HCT116 (cell line): ENCODE measurements at regions not wholly inside any gene's neighbourhood (a gene's known extent, or its start where the extent isn't known, plus 50 kb on each side); places are given as distances from the start of the nearest gene placed in this dataset.

Source experiments
- ATAC-seq: fragments of 200-7000 bp; cut with Tn5 transposase; 2 replicates; pipeline ENCODE4 v1.9.1; 2020; ENCODE audit warnings: mild to moderate bottlenecking, moderate library complexity
- BruUV-seq: library from RNA; stranded (reverse); fragments of 400-500 nt; replicated peaks from 2 replicates; lab custom pipeline; 2021; lab: Mats Ljungman, UMichigan
- CTCF ChIA-PET: fragments of 300-600 bp; sonication (Branson Sonifier 250); formaldehyde crosslinking; loops from one replicate; lab custom pipeline; 2021; ENCODE audit warnings: antibody characterized with exemption; lab: Charles Lee
- POLR2A ChIA-PET: fragments of 300-600, 350-600 bp; sonication (Branson Sonifier 250); formaldehyde crosslinking; loops from one replicate; lab custom pipeline; 2021; ENCODE audit warnings: antibody characterized with exemption; lab: Charles Lee
- RAD21 ChIA-PET, 2 experiments: fragments of 300-600 bp; sonication (Branson Sonifier 250); formaldehyde crosslinking; loops; one replicate each; lab custom pipeline; 2023; ENCODE audit warnings: low total read pairs in 2 of 2; ENCODE audit not compliant: uncharacterized antibody in 2 of 2, unreplicated experiment in 2 of 2, low non-redundant PET in 1 of 2; lab: Charles Lee
- DNase-seq: peaks from one replicate; pipeline ENCODE4 v3.0.0-alpha.2; 2010; ENCODE audit warnings: low read depth, low spot score
- H2AFZ ChIP-seq: fragments of 200-600 bp; shearing (Covaris generic), sonication (generic); 2 replicates; pipeline ENCODE4 v1.6.1; 2017; ENCODE audit warnings: low read depth, mixed run types, mixed read lengths, antibody characterized with exemption, low read length; ENCODE audit not compliant: poor library complexity, severe bottlenecking
- H3K27ac ChIP-seq: 2 replicates; pipeline ENCODE4 v1.5.1; 2012; ENCODE audit warnings: low read depth, low read length
- H3K27me3 ChIP-seq: fragments of 200-600 bp; sonication (generic); 2 replicates; pipeline ENCODE4 v1.6.1; 2016; ENCODE audit warnings: mixed run types, low read length, mixed read lengths; ENCODE audit not compliant: insufficient read depth
- H3K36me3 ChIP-seq, 2 experiments: fragments of 200-500 bp in 1 of 2; fragments of 200-600 bp in 1 of 2; sonication (Bioruptor generic) in 1 of 2; sonication (generic) in 1 of 2; 2 replicates each; pipeline versions ENCODE4 v1.5.1 to v1.6.1; 2014 to 2016; ENCODE audit warnings: low read length in 2 of 2, inconsistent platforms in 1 of 2, mixed read lengths in 1 of 2, mixed run types in 1 of 2; ENCODE audit not compliant: insufficient read depth in 2 of 2, control insufficient read depth in 1 of 2
- H3K4me1 ChIP-seq, 2 experiments: fragments of 200-600 bp in 1 of 2; sonication (generic) in 1 of 2; 2 replicates each; pipeline versions ENCODE4 v1.5.1 to v1.6.1; 2012 to 2017; ENCODE audit warnings: low read length in 2 of 2, inconsistent platforms in 1 of 2, mild to moderate bottlenecking in 1 of 2, mixed read lengths in 1 of 2, mixed run types in 1 of 2, moderate library complexity in 1 of 2; ENCODE audit not compliant: insufficient read depth in 2 of 2, control insufficient read depth in 1 of 2
- H3K4me2 ChIP-seq: fragments of 200-600 bp; sonication (generic); 2 replicates; pipeline ENCODE4 v1.6.1; 2017; ENCODE audit warnings: mixed run types, low read length, mixed read lengths
- H3K4me3 ChIP-seq, 2 experiments: fragments of 200-600 bp in 1 of 2; sonication (generic) in 1 of 2; replicated peaks in 1 of 2; 2 replicates each; pipeline ENCODE4 v1.5.1; 2011 to 2016; ENCODE audit warnings: low read length in 2 of 2, control low read depth in 1 of 2, low read depth in 1 of 2, mild to moderate bottlenecking in 1 of 2, mixed read lengths in 1 of 2, mixed run types in 1 of 2
- H3K79me2 ChIP-seq: fragments of 200-600 bp; sonication (generic); 2 replicates; pipeline ENCODE4 v1.6.1; 2017; ENCODE audit warnings: mild to moderate bottlenecking, mixed run types, low read length, moderate library complexity, mixed read lengths; ENCODE audit not compliant: insufficient read depth
- H3K9ac ChIP-seq: fragments of 200-600 bp; sonication (generic); 2 replicates; pipeline ENCODE4 v1.6.1; 2016; ENCODE audit warnings: low read length, mixed read lengths
- H3K9me2 ChIP-seq: fragments of 200-600 bp; sonication (generic), shearing (Covaris generic); 2 replicates; pipeline ENCODE4 v1.6.1; 2017; ENCODE audit warnings: mixed run types, mild to moderate bottlenecking, moderate library complexity; ENCODE audit not compliant: insufficient read depth
- H3K9me3 ChIP-seq, 2 experiments: fragments of 200-500 bp in 1 of 2; fragments of 200-600 bp in 1 of 2; sonication (Bioruptor generic) in 1 of 2; sonication (generic) in 1 of 2; 2 replicates each; pipeline ENCODE4 v1.6.1; 2014 to 2017; ENCODE audit warnings: low read length in 2 of 2, mixed read lengths in 2 of 2, inconsistent platforms in 1 of 2, low read depth in 1 of 2, mild to moderate bottlenecking in 1 of 2, mixed run types in 1 of 2, moderate library complexity in 1 of 2; ENCODE audit not compliant: control insufficient read depth in 1 of 2, insufficient read depth in 1 of 2
- H4K20me1 ChIP-seq: fragments of 200-600 bp; sonication (generic), shearing (Covaris generic); 2 replicates; pipeline ENCODE4 v1.6.1; 2017; ENCODE audit warnings: mixed run types, mild to moderate bottlenecking, moderate library complexity; ENCODE audit not compliant: insufficient read depth
- CBX3 ChIP-seq: IDR thresholded peaks from 2 replicates; pipeline ENCODE4 v1.6.1; 2012; ENCODE audit warnings: low read depth
- CEBPB ChIP-seq: IDR thresholded peaks from 2 replicates; pipeline ENCODE4 v1.6.1; 2012; ENCODE audit warnings: low read depth
- EGR1 ChIP-seq: IDR thresholded peaks from 2 replicates; pipeline ENCODE4 v1.6.1; 2012; ENCODE audit warnings: low read depth
- ELF1 ChIP-seq: IDR thresholded peaks from 2 replicates; pipeline ENCODE4 v1.6.1; 2012; ENCODE audit warnings: low read depth, borderline replicate concordance
- EZH2phosphoT487 ChIP-seq: fragments of 200-600 bp; IDR thresholded peaks from 2 replicates; pipeline ENCODE4 v1.6.1; 2018; ENCODE audit warnings: antibody characterized with exemption, borderline replicate concordance
- FOSL1 ChIP-seq: IDR thresholded peaks from 2 replicates; pipeline ENCODE4 v1.6.1; 2012; ENCODE audit warnings: low read depth
- JUND ChIP-seq: IDR thresholded peaks from 2 replicates; pipeline ENCODE4 v1.6.1; 2012
- POLR2A ChIP-seq: IDR thresholded peaks from 2 replicates; pipeline ENCODE4 v1.7.0; 2011; ENCODE audit warnings: borderline replicate concordance; ENCODE audit not compliant: insufficient read depth, insufficient read length; ENCODE audit errors: extremely low read depth
- POLR2AphosphoS5 ChIP-seq: IDR thresholded peaks from 2 replicates; pipeline ENCODE4 v1.6.1; 2011; ENCODE audit warnings: mild to moderate bottlenecking, low read depth, low read length, moderate library complexity
- RAD21 ChIP-seq: IDR thresholded peaks from 2 replicates; pipeline ENCODE4 v1.6.1; 2012; ENCODE audit warnings: low read depth, mild to moderate bottlenecking
- REST ChIP-seq: IDR thresholded peaks from 2 replicates; pipeline ENCODE4 v1.6.1; 2012; ENCODE audit warnings: low read depth
- SP1 ChIP-seq: IDR thresholded peaks from 2 replicates; pipeline ENCODE4 v1.6.1; 2012; ENCODE audit warnings: low read depth
- SRF ChIP-seq: IDR thresholded peaks from 2 replicates; pipeline ENCODE4 v1.6.1; 2012; ENCODE audit warnings: low read depth
- ZBTB33 ChIP-seq: IDR thresholded peaks from 2 replicates; pipeline ENCODE4 v1.6.1; 2011; ENCODE audit warnings: mild to moderate bottlenecking, low read length, moderate library complexity; ENCODE audit not compliant: insufficient replicate concordance; ENCODE audit errors: extremely low read depth
- ZFX ChIP-seq: fragments of 450-650 bp; IDR thresholded peaks from 2 replicates; pipeline ENCODE4 v1.6.1; 2017
- ZNF274 ChIP-seq: fragments of 200-500 bp; sonication (Bioruptor generic); IDR thresholded peaks from 2 replicates; pipeline ENCODE4 v1.6.1; 2014; ENCODE audit warnings: mild to moderate bottlenecking, low read depth, low read length, inconsistent platforms
- intact Hi-C: fragments of 100-400 bp; cut with micrococcal nuclease; formaldehyde crosslinking; loops from 2 replicates; pipeline ENCODE4 v1.10.0; 2022
- TF ChIP-seq, protein P1 (sequence below), 3 experiments: fragments of 200-600 bp in 1 of 3; sonication (generic) in 1 of 3; IDR thresholded peaks in 2 of 3; conservative IDR thresholded peaks in 1 of 3; 2 replicates each; pipeline ENCODE4 v1.5.1; 2012 to 2017; ENCODE audit warnings: low read depth in 2 of 3, low read length in 2 of 3, antibody characterized with exemption in 1 of 3, borderline replicate concordance in 1 of 3, control low read depth in 1 of 3, mild to moderate bottlenecking in 1 of 3, mixed read lengths in 1 of 3, mixed run types in 1 of 3, moderate library complexity in 1 of 3; ENCODE audit not compliant: insufficient read depth in 1 of 3
- TF ChIP-seq, protein P2 (sequence below): IDR thresholded peaks from 2 replicates; pipeline ENCODE4 v1.6.1; 2012

DNA sequence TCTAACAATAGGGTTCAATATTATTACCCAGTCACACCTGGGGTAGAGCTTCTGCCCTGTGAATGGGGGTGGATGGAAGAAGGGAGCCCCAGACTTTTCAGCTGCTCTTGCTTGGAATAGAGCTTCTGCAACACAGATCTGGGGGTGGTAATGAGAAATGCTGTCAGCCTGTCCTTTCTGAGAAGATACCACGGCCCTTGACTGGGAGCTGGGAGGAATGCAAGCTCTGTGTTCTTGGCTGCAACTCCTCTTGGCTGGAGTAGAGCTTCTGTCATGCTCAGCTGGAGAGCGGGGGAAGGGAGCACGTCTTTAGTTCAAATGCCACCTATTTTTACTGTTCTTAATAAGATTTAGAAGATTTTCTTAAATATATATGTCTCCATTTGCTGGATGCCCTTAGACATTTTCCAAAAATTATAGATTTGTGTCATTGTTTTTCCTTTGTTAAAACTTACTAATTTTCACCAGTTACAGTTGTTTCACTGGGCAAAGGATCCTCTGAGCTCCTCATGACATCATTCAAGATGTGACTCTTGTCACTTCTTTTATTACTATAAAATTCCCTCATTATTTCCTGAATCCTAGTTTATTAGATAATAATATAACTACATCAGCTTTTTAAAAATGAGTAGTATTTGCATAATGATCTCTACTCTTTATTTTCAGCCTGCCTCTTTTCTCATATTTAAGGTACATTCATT, 180.0 kb upstream of the TGFBR2 start:
- ChIA-PET RAD21 (no interaction called here), POLR2A (no interaction called here), CTCF (no interaction called here)
- Histone ChIP-seq H3K79me2 (no peaks in the 10 kb centered on the region), H3K4me3 (no peak overlapping the region), H3K9me3 (no peaks in the 10 kb centered on the region), H3K4me1 (no peaks in the 10 kb centered on the region), H3K9me2 (no peaks in the 10 kb centered on the region), H3K4me2 (no peak overlapping the region), H3K27ac (no peak overlapping the region), H4K20me1 (no peaks in the 10 kb centered on the region), H3K36me3 (no peaks in the 10 kb centered on the region), H2AFZ (peak overlapping the region; percentile 77), H3K9ac (no peak overlapping the region), H3K27me3 (no peaks in the 10 kb centered on the region)
- ATAC-seq (no peak), DNase-seq (no peak)
- no peak for TF ChIP-seq SP1
- no peak for TF ChIP-seq ZNF274
- TF ChIP-seq FOSL1 = no peak
- TF ChIP-seq CEBPB = no peak
- no peak for TF ChIP-seq EZH2phosphoT487
- TF ChIP-seq, protein P1, sequence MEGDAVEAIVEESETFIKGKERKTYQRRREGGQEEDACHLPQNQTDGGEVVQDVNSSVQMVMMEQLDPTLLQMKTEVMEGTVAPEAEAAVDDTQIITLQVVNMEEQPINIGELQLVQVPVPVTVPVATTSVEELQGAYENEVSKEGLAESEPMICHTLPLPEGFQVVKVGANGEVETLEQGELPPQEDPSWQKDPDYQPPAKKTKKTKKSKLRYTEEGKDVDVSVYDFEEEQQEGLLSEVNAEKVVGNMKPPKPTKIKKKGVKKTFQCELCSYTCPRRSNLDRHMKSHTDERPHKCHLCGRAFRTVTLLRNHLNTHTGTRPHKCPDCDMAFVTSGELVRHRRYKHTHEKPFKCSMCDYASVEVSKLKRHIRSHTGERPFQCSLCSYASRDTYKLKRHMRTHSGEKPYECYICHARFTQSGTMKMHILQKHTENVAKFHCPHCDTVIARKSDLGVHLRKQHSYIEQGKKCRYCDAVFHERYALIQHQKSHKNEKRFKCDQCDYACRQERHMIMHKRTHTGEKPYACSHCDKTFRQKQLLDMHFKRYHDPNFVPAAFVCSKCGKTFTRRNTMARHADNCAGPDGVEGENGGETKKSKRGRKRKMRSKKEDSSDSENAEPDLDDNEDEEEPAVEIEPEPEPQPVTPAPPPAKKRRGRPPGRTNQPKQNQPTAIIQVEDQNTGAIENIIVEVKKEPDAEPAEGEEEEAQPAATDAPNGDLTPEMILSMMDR (IDR thresholded peaks at IDR 0.05 in 2 of 3, conservative IDR thresholded peaks at IDR 0.05 in 1 of 3; ENCODE audit: borderline replicate concordance in 1 of 3, insufficient read depth in 1 of 3, low read depth in 2 of 3, low read length in 2 of 3) = no peak
- no peak for TF ChIP-seq ELF1
- no peak for TF ChIP-seq EGR1
- TF ChIP-seq REST = no peak
- no peak for TF ChIP-seq JUND
- no peak for TF ChIP-seq ZFX
- no peak for TF ChIP-seq CBX3
- TF ChIP-seq, protein P2, sequence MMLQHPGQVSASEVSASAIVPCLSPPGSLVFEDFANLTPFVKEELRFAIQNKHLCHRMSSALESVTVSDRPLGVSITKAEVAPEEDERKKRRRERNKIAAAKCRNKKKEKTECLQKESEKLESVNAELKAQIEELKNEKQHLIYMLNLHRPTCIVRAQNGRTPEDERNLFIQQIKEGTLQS = no peak
- TF ChIP-seq ZBTB33 = no peak
- no peak for TF ChIP-seq SRF
- TF ChIP-seq RAD21 = no peak
- TF ChIP-seq POLR2A = no peak
- TF ChIP-seq POLR2AphosphoS5 = no peak
- intact Hi-C loops = no loop called here
- BruUV-seq = no TSS peak
